ENCODE measurements at regions not wholly inside any gene's neighbourhood (a gene's known extent, or its start where the extent isn't known, plus 50 kb on each side); places are given as distances from the start of the nearest gene placed in this dataset.

DNA sequence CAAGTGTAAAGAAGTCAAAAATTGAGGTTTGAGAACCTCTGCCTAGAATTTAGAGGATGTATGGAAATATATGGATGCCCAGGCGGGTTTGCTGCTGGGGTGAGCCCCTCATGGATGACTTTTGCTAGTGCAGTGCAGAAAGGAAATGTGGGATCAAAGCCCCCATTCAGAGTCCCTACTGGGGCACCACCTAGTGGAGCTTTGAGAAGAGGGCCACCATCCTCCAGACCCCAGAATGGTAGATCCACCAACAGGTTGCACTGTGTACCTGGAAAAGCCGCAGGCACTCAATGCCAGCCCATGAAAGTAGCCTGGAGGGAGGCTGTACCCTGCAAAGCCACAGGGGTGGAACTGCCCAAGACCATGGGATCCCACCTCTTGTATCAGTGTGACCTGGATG, 330.7 kb upstream of the DPYD start:
- DNase-seq (ENCODE audit: extremely low read depth, low read depth), result no peak
- TF ChIP-seq, protein P1, sequence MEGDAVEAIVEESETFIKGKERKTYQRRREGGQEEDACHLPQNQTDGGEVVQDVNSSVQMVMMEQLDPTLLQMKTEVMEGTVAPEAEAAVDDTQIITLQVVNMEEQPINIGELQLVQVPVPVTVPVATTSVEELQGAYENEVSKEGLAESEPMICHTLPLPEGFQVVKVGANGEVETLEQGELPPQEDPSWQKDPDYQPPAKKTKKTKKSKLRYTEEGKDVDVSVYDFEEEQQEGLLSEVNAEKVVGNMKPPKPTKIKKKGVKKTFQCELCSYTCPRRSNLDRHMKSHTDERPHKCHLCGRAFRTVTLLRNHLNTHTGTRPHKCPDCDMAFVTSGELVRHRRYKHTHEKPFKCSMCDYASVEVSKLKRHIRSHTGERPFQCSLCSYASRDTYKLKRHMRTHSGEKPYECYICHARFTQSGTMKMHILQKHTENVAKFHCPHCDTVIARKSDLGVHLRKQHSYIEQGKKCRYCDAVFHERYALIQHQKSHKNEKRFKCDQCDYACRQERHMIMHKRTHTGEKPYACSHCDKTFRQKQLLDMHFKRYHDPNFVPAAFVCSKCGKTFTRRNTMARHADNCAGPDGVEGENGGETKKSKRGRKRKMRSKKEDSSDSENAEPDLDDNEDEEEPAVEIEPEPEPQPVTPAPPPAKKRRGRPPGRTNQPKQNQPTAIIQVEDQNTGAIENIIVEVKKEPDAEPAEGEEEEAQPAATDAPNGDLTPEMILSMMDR (IDR thresholded peaks at IDR 0.05; ENCODE audit: low read depth, low read length), result no peak

DNA sequence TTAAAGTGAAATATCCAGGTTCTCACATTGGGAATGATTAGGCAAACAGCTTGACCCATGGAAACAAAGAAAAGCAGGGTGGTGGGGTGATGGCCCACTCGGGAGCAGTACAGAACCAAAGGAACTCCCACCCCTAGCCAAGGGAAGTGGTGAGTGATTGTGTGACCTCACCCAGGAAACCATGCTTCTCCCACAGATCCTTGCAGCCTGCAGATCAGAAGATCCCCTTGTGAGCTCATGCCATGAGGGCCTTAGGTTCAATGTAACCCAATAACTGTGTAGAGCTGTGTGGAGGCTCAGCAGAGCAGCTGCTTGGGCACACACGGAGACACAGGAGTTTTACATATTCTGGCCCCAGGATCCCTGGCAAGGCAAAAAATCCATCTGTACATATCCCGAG, 311.8 kb upstream of the DPYD start:
- TF ChIP-seq, protein P1 (IDR thresholded peaks at IDR 0.05; ENCODE audit: low read depth, low read length), result no peak

DNA sequence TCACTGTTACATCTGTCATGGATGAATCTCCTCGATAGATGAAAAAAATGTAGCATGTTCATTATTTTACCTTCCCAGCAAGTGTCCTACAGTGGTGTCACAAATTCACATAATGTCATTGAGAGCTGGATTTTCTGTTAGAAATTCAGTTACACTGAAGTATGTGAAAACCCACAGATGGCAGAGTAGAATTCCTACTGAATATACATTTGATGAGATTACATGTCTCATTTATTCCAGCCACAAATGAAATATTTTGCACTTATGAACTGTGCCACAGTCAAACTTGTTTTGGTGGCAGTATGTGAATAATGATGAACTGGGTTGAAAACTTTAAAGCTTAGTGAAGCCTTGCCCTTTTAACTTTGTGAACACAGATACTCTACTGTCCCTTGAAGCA, 301.9 kb upstream of the DPYD start:
- TF ChIP-seq, protein P1 (IDR thresholded peaks at IDR 0.05; ENCODE audit: low read depth, low read length), result no peak
- DNase-seq (ENCODE audit: extremely low read depth, low read depth), result no peak

More for the DNA sequence above, 311.8 kb upstream of the DPYD start:
- DNase-seq (ENCODE audit: extremely low read depth, low read depth), result no peak

DNA sequence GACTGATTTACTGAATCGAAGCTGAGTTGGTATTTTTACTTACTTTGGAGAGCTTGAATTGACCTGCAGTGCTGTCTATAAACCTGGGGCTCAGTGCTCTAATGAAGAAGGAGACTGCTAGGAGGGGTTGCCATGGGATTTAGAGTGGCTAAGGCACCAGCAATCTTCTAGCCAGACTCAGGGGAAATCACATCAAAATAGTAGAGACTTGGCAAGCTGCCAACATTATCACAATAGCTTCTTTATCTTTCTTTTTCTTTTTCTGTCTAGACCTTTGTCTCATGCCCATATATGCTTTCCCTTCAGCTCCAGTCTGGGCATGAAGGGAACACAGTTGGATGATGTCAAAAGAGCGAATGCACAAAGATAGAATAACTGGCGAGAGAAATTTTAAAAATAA, 301.1 kb upstream of the DPYD start:
- DNase-seq (ENCODE audit: extremely low read depth, low read depth), result no peak

DNA sequence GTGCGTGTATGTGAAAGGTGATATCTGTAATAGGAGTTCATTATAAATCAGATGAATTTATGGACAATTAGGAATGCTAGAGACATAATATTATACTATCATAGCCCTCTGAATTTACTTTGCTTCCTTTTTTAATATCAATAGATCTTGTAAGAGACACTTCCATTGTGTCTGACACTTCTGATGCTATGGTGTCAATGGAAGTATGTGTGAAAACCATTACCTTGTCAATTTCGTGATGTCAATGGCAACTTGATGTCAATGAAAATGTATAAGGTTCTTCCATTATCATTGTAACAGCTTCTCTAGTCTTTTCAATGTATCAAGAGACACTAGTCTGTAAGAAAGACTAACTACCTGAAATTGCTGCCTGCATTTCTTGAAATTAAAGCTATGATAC, 296.8 kb upstream of the DPYD start:
- TF ChIP-seq, protein P1 (IDR thresholded peaks at IDR 0.05; ENCODE audit: low read depth, low read length), result no peak
- no peak for DNase-seq (ENCODE audit: extremely low read depth, low read depth)

More for the DNA sequence above, 301.1 kb upstream of the DPYD start:
- TF ChIP-seq, protein P1 (IDR thresholded peaks at IDR 0.05; ENCODE audit: low read depth, low read length), result no peak

DNA sequence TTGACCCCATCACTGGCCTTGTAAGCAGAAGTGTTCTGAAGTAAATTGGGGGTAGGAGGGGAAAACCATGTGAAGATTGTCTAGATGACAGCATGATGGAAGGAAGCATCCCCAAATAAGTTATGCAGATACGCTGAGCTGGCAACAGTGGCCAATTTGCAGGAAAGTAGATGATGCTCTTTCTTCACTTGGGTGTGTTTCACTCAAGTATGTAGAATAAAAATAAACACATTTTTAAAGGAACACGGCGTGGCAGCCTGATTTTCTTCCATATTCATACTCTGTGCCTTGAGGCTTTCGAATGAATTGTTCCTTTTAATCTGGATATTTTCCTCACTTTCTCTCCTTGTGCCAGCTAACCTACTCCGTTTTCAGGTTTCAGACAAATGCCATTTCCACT, 295.5 kb upstream of the DPYD start:
- TF ChIP-seq, protein P1 (IDR thresholded peaks at IDR 0.05; ENCODE audit: low read depth, low read length), result no peak
- DNase-seq (ENCODE audit: extremely low read depth, low read depth), result no peak

DNA sequence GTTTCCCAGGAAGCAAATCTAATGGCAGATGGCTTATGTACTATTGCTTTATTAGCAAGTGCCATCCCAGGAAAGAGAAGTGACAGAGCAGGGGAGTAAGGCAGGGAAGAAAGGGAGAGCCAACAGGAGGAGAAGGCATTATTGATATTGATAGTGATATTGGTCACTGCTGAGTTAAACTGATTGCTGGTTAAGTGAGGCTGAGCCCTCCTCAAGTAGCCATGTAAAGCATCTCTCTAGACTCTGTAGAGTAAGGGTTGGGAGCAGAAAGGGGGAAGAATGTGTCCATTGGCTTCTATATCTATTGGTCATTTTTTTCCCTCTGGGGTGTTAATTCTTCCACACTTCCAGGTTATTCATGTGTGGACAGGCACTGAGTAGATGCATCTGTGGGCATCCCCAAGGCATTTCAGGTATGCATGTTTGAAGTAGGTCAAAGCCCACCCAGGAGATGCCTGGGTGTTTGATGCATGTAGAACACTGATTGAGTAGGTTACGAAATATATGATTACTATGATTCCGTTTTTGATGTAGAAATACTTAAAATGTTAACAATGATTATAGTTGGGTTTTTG, 290.5 kb upstream of the DPYD start:
- DNase-seq (ENCODE audit: extremely low read depth, low read depth), result no peak
- TF ChIP-seq, protein P1 (IDR thresholded peaks at IDR 0.05; ENCODE audit: low read depth, low read length), result no peak
